SH-SY5Y (cell line): ENCODE measurements at regions not wholly inside any gene's neighbourhood (a gene's known extent, or its start where the extent isn't known, plus 50 kb on each side); places are given as distances from the start of the nearest gene placed in this dataset.

Experiments used
- GATA2 ChIP-seq: IDR thresholded peaks from 2 replicates; pipeline ENCODE4 v1.6.1; 2011; ENCODE audit warnings: mild to moderate bottlenecking, low read depth, low read length
- GATA3 ChIP-seq: IDR thresholded peaks from 2 replicates; pipeline ENCODE4 v1.6.1; 2011; ENCODE audit warnings: low read depth, mild to moderate bottlenecking, low read length, moderate library complexity

GRCh38 chr4:151951671-151952050 lies 190.9 kb upstream of the GATB start:
- TF ChIP-seq GATA2 = no peak
- no peak for TF ChIP-seq GATA3
